Psoas muscle (tissue), 7 donors: ENCODE measurements at regions not wholly inside any gene's neighbourhood (a gene's known extent, or its start where the extent isn't known, plus 50 kb on each side); places are given as distances from the start of the nearest gene placed in this dataset.

Experiments used
- ATAC-seq, 4 donors: fragments of 200-7000 bp; cut with Tn5 transposase; one replicate each; pipeline ENCODE4 v1.9.1; 2020; ENCODE audit warnings: moderate library complexity in 3 of 4, mild to moderate bottlenecking in 2 of 4
- DNase-seq, 2 donors: peaks; one replicate each; pipeline ENCODE4 v3.0.0-alpha.2; 2020
- H3K27ac ChIP-seq: fragments of 200-600 bp; one replicate; pipeline ENCODE4 v1.8.0; 2022
- H3K27me3 ChIP-seq, 3 donors: fragments of 200-600 bp in 1 of 3; one replicate each; pipeline versions ENCODE4 v1.6.1 to v1.8.0; 2013 to 2022; ENCODE audit warnings: low read length in 2 of 3, mild to moderate bottlenecking in 2 of 3, moderate library complexity in 1 of 3; ENCODE audit not compliant: insufficient read depth in 3 of 3
- H3K36me3 ChIP-seq, 2 donors: fragments of 200-600 bp in 1 of 2; one replicate each; pipeline versions ENCODE4 v1.6.1 to v1.8.0; 2013 to 2022; ENCODE audit warnings: low read depth in 1 of 2, mild to moderate bottlenecking in 1 of 2, moderate library complexity in 1 of 2; ENCODE audit not compliant: insufficient read depth in 1 of 2
- H3K4me1 ChIP-seq: fragments of 200-600 bp; one replicate; pipeline ENCODE4 v1.8.0; 2022
- H3K4me3 ChIP-seq: fragments of 200-600 bp; one replicate; pipeline ENCODE4 v1.8.0; 2022; ENCODE audit warnings: mild to moderate bottlenecking
- H3K9me3 ChIP-seq: fragments of 200-600 bp; one replicate; pipeline ENCODE4 v1.8.0; 2022
- CTCF ChIP-seq: fragments of 200-600 bp; IDR thresholded peaks from one replicate; pipeline ENCODE4 v1.8.0; 2022; ENCODE audit warnings: antibody characterized with exemption
- WGBS, 3 donors: extraction: QIAGEN DNeasy Blood & Tissue Kit; methylation state at CpG; one replicate each; pipeline versions ENCODE4 v1.1.6 to v1.1.7; 2013; 5-methylcytosine and 5-hydroxymethylcytosine counted together
- intact Hi-C, 2 donors: fragments of 100-400 bp; cut with DNase I; formaldehyde crosslinking; loops; one replicate each; pipeline versions ENCODE4 v1.11.0 to v1.14.2; 2022
- donor health status: healthy with polysubstance abuse.
- donor health status: DM: no; HTN: no; CAD: no; lungs with moderate emphysema.
- donor health status: Bipolar disorder and iron deficiency.
- donor health status: healthy.
- donor health status: DM: yes; HTN: yes; CAD: no.
- donor health status: DM: no; HTN: no; CAD: no.
- donor health status: DM: yes; HTN: yes; CAD: no.

DNA sequence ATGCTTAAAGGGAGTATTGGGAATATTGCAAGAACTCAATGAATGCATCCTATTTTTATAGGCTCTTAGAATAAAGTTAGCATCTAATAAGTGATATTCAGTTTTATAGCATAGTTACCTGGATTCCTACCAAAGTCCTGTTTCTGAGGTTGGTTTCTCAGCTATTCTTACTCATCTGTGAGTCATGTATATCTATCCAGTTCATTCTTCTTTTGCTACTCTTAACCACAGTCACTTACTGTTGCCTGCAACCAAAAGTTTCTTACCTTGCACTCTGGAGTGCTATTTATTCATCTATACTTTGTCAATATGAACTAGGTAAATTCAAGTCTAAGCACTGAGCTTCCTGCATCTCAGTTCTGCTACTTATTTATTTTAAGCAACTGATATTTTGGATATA lies 322.5 kb downstream of the HS3ST1 start:
- ATAC-seq: no peak
- Histone ChIP-seq H3K36me3 (no peaks in the 10 kb centered on the region), H3K27me3 (no peaks in the 10 kb centered on the region), H3K27ac (no peak overlapping the region), H3K4me1 (no peaks in the 10 kb centered on the region), H3K9me3 (no peaks in the 10 kb centered on the region), H3K4me3 (no peak overlapping the region)
- intact Hi-C loops: no loop called here
- no peak for TF ChIP-seq CTCF
- DNase-seq: no peak

- H3K27me3 ChIP-seq: no peaks in the 10 kb centered on the region
- DNase-seq (no peak), ATAC-seq (no peak)
- no peaks in the 10 kb centered on the region for H3K4me1 ChIP-seq
- no peak overlapping the region for H3K27ac ChIP-seq
- H3K9me3 ChIP-seq: no peaks in the 10 kb centered on the region
- TF ChIP-seq CTCF: no peak
- no peak overlapping the region for H3K4me3 ChIP-seq
- intact Hi-C loops: no loop called here
- no peaks in the 10 kb centered on the region for H3K36me3 ChIP-seq
- WGBS, 3 donors: 62 to 81% (median 79%) methylated on average over 3 of the region's 3 CpGs
Observed at GRCh38 chr4:11105715-11106114, 323.0 kb downstream of the HS3ST1 start.

- Histone ChIP-seq H3K4me3 (no peak overlapping the region), H3K4me1 (no peaks in the 10 kb centered on the region), H3K36me3 (no peaks in the 10 kb centered on the region), H3K9me3 (no peaks in the 10 kb centered on the region), H3K27ac (no peak overlapping the region), H3K27me3 (no peaks in the 10 kb centered on the region)
- DNase-seq (no peak), ATAC-seq (no peak)
- TF ChIP-seq CTCF: no peak
- 76 to 87% (median 79%) methylated on average over 3 of the region's 3 CpGs for WGBS, 3 donors
- intact Hi-C loops: no loop called here
Observed at GRCh38 chr4:11098461-11098860, 330.2 kb downstream of the HS3ST1 start.

DNA sequence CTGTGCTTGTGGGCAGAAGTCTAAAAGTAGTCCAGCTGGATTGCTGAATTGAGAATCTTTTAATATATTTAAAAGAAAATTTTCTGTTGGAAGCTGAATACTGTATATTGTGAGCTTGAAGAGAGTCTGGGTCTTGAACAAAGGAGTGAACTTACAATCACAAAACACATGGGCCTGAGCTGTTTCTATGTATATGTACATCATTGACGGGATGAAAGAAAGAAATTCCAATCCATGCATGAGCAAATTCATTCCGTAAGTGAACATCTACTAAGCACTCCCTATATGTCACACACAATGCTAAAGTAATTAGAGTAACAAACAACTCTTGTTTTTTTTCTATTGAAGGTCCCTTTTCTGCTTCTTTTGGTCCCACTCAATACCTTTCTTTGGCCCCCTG lies 331.0 kb downstream of the HS3ST1 start:
- Histone ChIP-seq H3K4me3 (no peak overlapping the region), H3K9me3 (no peaks in the 10 kb centered on the region), H3K27ac (no peak overlapping the region), H3K4me1 (no peaks in the 10 kb centered on the region), H3K27me3 (no peaks in the 10 kb centered on the region), H3K36me3 (no peaks in the 10 kb centered on the region)
- DNase-seq (no peak), ATAC-seq (no peak)
- TF ChIP-seq CTCF: no peak
- intact Hi-C loops: no loop called here
- WGBS, 3 donors: 88 to 93% (median 89%) methylated on average over 2 of the region's 2 CpGs

DNA sequence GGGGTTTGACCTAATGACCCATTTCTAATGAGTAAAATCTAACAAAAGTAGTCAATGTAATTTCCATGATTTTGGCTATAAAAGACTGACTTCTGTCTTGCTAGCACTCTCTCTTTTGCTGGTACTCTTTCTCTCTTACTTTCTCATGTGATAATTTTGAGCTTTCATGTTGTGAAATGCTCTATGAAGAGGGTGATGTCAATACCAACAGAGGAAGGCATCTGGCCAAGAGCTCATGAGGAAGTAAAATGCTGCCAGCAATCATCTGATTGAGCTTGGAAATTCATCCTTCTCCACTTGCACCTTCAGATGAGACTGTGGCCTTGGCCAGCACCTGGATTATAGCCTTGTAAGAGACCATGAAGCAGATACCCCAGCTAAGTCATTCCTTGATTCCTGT lies 347.7 kb downstream of the HS3ST1 start:
- no peak for TF ChIP-seq CTCF
- no peaks in the 10 kb centered on the region for H3K9me3 ChIP-seq
- H3K27me3 ChIP-seq: no peaks in the 10 kb centered on the region
- H3K27ac ChIP-seq: no peak overlapping the region
- H3K4me3 ChIP-seq: no peak overlapping the region
- DNase-seq (no peak), ATAC-seq (no peak)
- H3K4me1 ChIP-seq: no peaks in the 10 kb centered on the region
- intact Hi-C loops: no loop called here
- no peaks in the 10 kb centered on the region for H3K36me3 ChIP-seq
